ENCODE measurements at regions not wholly inside any gene's neighbourhood (a gene's known extent, or its start where the extent isn't known, plus 50 kb on each side); places are given as distances from the start of the nearest gene placed in this dataset.

DNA sequence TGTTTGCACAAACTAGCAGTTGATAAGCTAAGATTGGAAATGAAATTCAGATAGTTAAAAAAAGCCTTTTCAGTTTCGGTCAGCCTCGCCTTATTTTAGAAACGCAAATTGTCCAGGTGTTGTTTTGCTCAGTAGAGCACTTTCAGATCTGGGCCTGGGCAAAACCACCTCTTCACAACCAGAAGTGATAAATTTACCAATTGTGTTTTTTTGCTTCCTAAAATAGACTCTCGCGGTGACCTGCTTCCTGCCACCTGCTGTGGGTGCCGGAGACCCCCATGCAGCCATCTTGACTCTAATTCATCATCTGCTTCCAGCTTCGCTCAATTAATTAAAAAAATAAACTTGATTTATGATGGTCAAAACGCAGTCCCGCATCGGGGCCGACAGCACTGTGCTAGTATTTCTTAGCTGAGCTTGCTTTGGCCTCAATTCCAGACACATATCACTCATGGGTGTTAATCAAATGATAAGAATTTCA, 335.6 kb downstream of the TMEM121 start:
- no peak for FAIRE-seq
- POLR2A ChIA-PET, result no interaction called here
- H3K9me3 ChIP-seq, result no peaks in the 10 kb centered on the region; the same call in 2 of the 3 replicates
- H3K4me3 ChIP-seq, result no peak overlapping the region
- CTCF ChIA-PET, result interaction anchor here (1.1 kb wide), 1 partner anchor 16 kb away, joined by 4 read pairs; no protein-coding TSS in a partner anchor
- no peak for ATAC-seq
- no peak overlapping the region for H3K4me2 ChIP-seq
- TF ChIP-seq PHF8 (IDR thresholded peaks at IDR 0.05; ENCODE audit: borderline replicate concordance, low read depth), result no peak
- no peaks in the 10 kb centered on the region for H3K4me1 ChIP-seq
- WGBS (ENCODE audit: missing lambda C conversion rate), result 42% methylated on average over 11 of the region's 11 CpGs
- H3K27ac ChIP-seq, result no peak overlapping the region
- DNase-seq (ENCODE audit: low read depth in 1 of 2, low spot score in 1 of 2), result no peak

GRCh38 chr14:105862581-105863239, 336.3 kb downstream of the TMEM121 start:
- Histone ChIP-seq H3K4me3 (no peak overlapping the region), H3K4me1 (no peaks in the 10 kb centered on the region), H3K9me3 (no peaks in the 10 kb centered on the region; the same call in 2 of the 3 replicates), H3K4me2 (no peak overlapping the region), H3K27ac (no peak overlapping the region)
- CTCF ChIA-PET, result no interaction called here
- DNase-seq (ENCODE audit: low read depth in 1 of 2, low spot score in 1 of 2) (no peak), FAIRE-seq (no peak), ATAC-seq (no peak)
- TF ChIP-seq, protein P1, sequence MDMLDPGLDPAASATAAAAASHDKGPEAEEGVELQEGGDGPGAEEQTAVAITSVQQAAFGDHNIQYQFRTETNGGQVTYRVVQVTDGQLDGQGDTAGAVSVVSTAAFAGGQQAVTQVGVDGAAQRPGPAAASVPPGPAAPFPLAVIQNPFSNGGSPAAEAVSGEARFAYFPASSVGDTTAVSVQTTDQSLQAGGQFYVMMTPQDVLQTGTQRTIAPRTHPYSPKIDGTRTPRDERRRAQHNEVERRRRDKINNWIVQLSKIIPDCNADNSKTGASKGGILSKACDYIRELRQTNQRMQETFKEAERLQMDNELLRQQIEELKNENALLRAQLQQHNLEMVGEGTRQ (IDR thresholded peaks at IDR 0.05), result no peak
- no peak for TF ChIP-seq ZSCAN20 (CRISPR knock-in tag; IDR thresholded peaks at IDR 0.05)
- TF ChIP-seq E2F6 (IDR thresholded peaks at IDR 0.05; ENCODE audit: borderline replicate concordance, low read depth), result no peak
- TF ChIP-seq GATA3 (IDR thresholded peaks at IDR 0.05; ENCODE audit: borderline replicate concordance), result no peak
- TF ChIP-seq KDM1A (IDR thresholded peaks at IDR 0.05; ENCODE audit: low read depth), result no peak
- no peak for TF ChIP-seq HOXB13 (CRISPR knock-in tag; IDR thresholded peaks at IDR 0.05; ENCODE audit: low read depth)
- TF ChIP-seq JUN (IDR thresholded peaks at IDR 0.05), result no peak
- no peak for TF ChIP-seq CHD2 (IDR thresholded peaks at IDR 0.05; ENCODE audit: low read length, partially characterized antibody)
- TF ChIP-seq NR3C1 (IDR thresholded peaks at IDR 0.05), result no peak
- TF ChIP-seq CBX8 (IDR thresholded peaks at IDR 0.05), result no peak
- no peak for TF ChIP-seq ZC3H11A (IDR thresholded peaks at IDR 0.05)
- TF ChIP-seq, protein P2, sequence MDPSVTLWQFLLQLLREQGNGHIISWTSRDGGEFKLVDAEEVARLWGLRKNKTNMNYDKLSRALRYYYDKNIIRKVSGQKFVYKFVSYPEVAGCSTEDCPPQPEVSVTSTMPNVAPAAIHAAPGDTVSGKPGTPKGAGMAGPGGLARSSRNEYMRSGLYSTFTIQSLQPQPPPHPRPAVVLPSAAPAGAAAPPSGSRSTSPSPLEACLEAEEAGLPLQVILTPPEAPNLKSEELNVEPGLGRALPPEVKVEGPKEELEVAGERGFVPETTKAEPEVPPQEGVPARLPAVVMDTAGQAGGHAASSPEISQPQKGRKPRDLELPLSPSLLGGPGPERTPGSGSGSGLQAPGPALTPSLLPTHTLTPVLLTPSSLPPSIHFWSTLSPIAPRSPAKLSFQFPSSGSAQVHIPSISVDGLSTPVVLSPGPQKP (IDR thresholded peaks at IDR 0.05; ENCODE audit: low read depth, low read length), result no peak
- TF ChIP-seq MYC (IDR thresholded peaks at IDR 0.05; ENCODE audit: borderline replicate concordance, low read length), result no peak
- TF ChIP-seq RAD21 (conservative IDR thresholded peaks at IDR 0.05 in 1 of 2, IDR thresholded peaks at IDR 0.05 in 1 of 2), result no peak
- TF ChIP-seq NPAS2 (CRISPR knock-in tag; IDR thresholded peaks at IDR 0.05; ENCODE audit: borderline replicate concordance), result no peak
- TF ChIP-seq EHMT2 (IDR thresholded peaks at IDR 0.05; ENCODE audit: low read depth), result no peak
- no peak for TF ChIP-seq NFE2L2 (conservative IDR thresholded peaks at IDR 0.05; ENCODE audit: low read length)
- no peak for TF ChIP-seq KDM5A (IDR thresholded peaks at IDR 0.05)
- WGBS (ENCODE audit: missing lambda C conversion rate), result 54% methylated on average over 17 of the region's 20 CpGs
- POLR2A ChIA-PET, result no interaction called here

DNA sequence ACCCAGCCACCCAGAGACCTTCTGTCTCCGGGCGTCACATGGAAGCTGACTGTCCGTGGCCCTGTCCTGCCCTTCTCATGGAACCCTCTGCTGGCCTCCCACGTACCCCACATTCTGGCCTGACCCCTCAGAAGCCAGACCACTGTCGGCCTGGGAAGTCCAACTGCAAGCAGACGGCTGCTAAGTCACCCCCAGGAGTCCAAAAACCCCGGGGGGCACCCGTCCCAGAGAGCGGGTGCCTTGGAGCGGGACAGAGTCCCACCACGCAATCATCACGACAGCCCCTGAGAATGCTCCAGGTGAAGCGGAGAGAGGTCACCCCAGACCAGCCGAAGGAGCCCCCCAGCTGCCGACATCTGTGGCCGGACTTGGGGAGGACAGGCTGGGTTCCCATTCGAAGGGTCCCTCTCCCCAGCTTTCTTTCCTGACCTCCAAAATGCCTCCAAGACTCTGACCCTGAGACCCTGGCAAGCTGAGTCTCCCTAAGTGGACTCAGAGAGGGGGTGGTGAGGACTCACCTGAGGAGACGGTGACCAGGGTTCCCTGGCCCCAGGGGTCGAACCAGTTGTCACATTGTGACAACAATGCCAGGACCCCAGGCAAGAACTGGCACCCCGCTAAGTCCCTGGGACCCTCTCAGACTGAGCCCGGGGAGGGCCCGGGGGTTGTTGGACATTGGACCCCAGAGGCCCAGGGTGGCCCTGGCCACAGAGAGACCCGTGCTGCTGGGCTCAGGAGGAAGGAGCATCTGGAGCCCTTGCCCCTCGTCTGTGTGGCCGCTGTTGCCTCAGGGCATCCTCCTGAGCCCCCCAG, 337.1 kb downstream of the TMEM121 start:
- no peak for DNase-seq (ENCODE audit: low read depth in 1 of 2, low spot score in 1 of 2)
- 38% methylated on average over 14 of the region's 25 CpGs for WGBS (ENCODE audit: missing lambda C conversion rate)
- FAIRE-seq, result no peak
- ATAC-seq, result no peak
- ChIA-PET CTCF (no interaction called here), POLR2A (no interaction called here)
- no peak overlapping the region for H3K4me3 ChIP-seq
- no peaks in the 10 kb centered on the region for H3K4me1 ChIP-seq
- no peaks in the 10 kb centered on the region; the same call in 2 of the 3 replicates for H3K9me3 ChIP-seq
- no peak overlapping the region for H3K4me2 ChIP-seq
- H3K27ac ChIP-seq, result no peak overlapping the region
- TF ChIP-seq REST (IDR thresholded peaks at IDR 0.05) (no peak), FOSB (CRISPR knock-in tag; IDR thresholded peaks at IDR 0.05) (no peak), PHF8 (IDR thresholded peaks at IDR 0.05; ENCODE audit: borderline replicate concordance, low read depth) (no peak), RAD21 (conservative IDR thresholded peaks at IDR 0.05 in 1 of 2, IDR thresholded peaks at IDR 0.05 in 1 of 2) (no peak)
- TF ChIP-seq, protein P2 (IDR thresholded peaks at IDR 0.05; ENCODE audit: low read depth, low read length), result no peak
- TF ChIP-seq, protein P3, sequence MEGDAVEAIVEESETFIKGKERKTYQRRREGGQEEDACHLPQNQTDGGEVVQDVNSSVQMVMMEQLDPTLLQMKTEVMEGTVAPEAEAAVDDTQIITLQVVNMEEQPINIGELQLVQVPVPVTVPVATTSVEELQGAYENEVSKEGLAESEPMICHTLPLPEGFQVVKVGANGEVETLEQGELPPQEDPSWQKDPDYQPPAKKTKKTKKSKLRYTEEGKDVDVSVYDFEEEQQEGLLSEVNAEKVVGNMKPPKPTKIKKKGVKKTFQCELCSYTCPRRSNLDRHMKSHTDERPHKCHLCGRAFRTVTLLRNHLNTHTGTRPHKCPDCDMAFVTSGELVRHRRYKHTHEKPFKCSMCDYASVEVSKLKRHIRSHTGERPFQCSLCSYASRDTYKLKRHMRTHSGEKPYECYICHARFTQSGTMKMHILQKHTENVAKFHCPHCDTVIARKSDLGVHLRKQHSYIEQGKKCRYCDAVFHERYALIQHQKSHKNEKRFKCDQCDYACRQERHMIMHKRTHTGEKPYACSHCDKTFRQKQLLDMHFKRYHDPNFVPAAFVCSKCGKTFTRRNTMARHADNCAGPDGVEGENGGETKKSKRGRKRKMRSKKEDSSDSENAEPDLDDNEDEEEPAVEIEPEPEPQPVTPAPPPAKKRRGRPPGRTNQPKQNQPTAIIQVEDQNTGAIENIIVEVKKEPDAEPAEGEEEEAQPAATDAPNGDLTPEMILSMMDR (IDR thresholded peaks at IDR 0.05), result no peak
